ENCODE measurements at regions not wholly inside any gene's neighbourhood (a gene's known extent, or its start where the extent isn't known, plus 50 kb on each side); places are given as distances from the start of the nearest gene placed in this dataset.

GRCh38 chr3:115398506-115398905, 224.8 kb upstream of the GAP43 start:
- TF ChIP-seq RCOR1 (IDR thresholded peaks at IDR 0.05; ENCODE audit: low read depth, low read length): no peak
- no peak for TF ChIP-seq RFX5 (IDR thresholded peaks at IDR 0.05)
- TF ChIP-seq ATOH8 (CRISPR knock-in tag; IDR thresholded peaks at IDR 0.05; ENCODE audit: low read depth): no peak
- TF ChIP-seq MAX (IDR thresholded peaks at IDR 0.05): no peak
- TF ChIP-seq CTCF (IDR thresholded peaks at IDR 0.05): no peak
- TF ChIP-seq CHD2 (IDR thresholded peaks at IDR 0.05; ENCODE audit: low read length, partially characterized antibody): no peak

Measured in A549 (cell line).